GM19023 (cell line): ENCODE measurements at regions not wholly inside any gene's neighbourhood (a gene's known extent, or its start where the extent isn't known, plus 50 kb on each side); places are given as distances from the start of the nearest gene placed in this dataset.

ENCODE experiments used
- ATAC-seq: cut with Tn5 transposase; IDR thresholded peaks from one replicate; pipeline ENCODE4 v1.9.1; 2021; ENCODE audit warnings: mild to moderate bottlenecking, moderate library complexity; ENCODE audit not compliant: unreplicated experiment

- ATAC-seq: no peak
Observed at GRCh38 chr6:22878706-22879105, 309.3 kb downstream of the HDGFL1 start.

GRCh38 chr6:22880686-22881433 is 311.5 kb downstream of the HDGFL1 start:
- no peak for ATAC-seq

GRCh38 chr6:22882581-22882980 is 313.2 kb downstream of the HDGFL1 start:
- ATAC-seq: no peak

- no peak for ATAC-seq
Observed at GRCh38 chr6:22883061-22883717, 313.8 kb downstream of the HDGFL1 start.

- ATAC-seq: no peak
Observed at GRCh38 chr6:22884456-22884855, 315.1 kb downstream of the HDGFL1 start.

GRCh38 chr6:22886650-22887581 is 317.6 kb downstream of the HDGFL1 start:
- no peak for ATAC-seq

- ATAC-seq: no peak
Observed at GRCh38 chr6:22888163-22888752, 318.9 kb downstream of the HDGFL1 start.

- ATAC-seq: no peak
Observed at GRCh38 chr6:22891934-22892333, 322.6 kb downstream of the HDGFL1 start.

GRCh38 chr6:22892452-22892851 is 323.1 kb downstream of the HDGFL1 start:
- no peak for ATAC-seq

GRCh38 chr6:22896696-22897095 is 327.3 kb downstream of the HDGFL1 start:
- no peak for ATAC-seq

- no peak for ATAC-seq
Observed at GRCh38 chr6:22899426-22899825, 330.1 kb downstream of the HDGFL1 start.

- ATAC-seq: no peak
Observed at GRCh38 chr6:22903826-22904225, 334.5 kb downstream of the HDGFL1 start.

GRCh38 chr6:22904431-22904830 is 335.1 kb downstream of the HDGFL1 start:
- ATAC-seq: no peak

GRCh38 chr6:22906091-22906549 is 336.8 kb downstream of the HDGFL1 start:
- no peak for ATAC-seq

- no peak for ATAC-seq
Observed at GRCh38 chr6:22907085-22907484, 337.7 kb downstream of the HDGFL1 start.

- no peak for ATAC-seq
Observed at GRCh38 chr6:22910370-22910769, 341.0 kb downstream of the HDGFL1 start.

- no peak for ATAC-seq
Observed at GRCh38 chr6:22913612-22914011, 344.2 kb downstream of the HDGFL1 start.

- ATAC-seq: no peak
Observed at GRCh38 chr6:22917344-22917743, 348.0 kb downstream of the HDGFL1 start.

GRCh38 chr6:22921828-22922227 is 352.5 kb downstream of the HDGFL1 start:
- no peak for ATAC-seq

- no peak for ATAC-seq
Observed at GRCh38 chr6:22925304-22925835, 356.0 kb downstream of the HDGFL1 start.
